ENCODE measurements at regions not wholly inside any gene's neighbourhood (a gene's known extent, or its start where the extent isn't known, plus 50 kb on each side); places are given as distances from the start of the nearest gene placed in this dataset.

GRCh38 chr20:19018881-19019280, 193.6 kb upstream of the SLC24A3 start:
- no peak for DNase-seq (ENCODE audit: insufficient read length, low spot score)
- no peak for FAIRE-seq
- no peak for TF ChIP-seq CTCF (IDR thresholded peaks at IDR 0.05; ENCODE audit: insufficient read depth, missing control alignments)

- TF ChIP-seq CTCF (IDR thresholded peaks at IDR 0.05; ENCODE audit: insufficient read depth, missing control alignments), result no peak
- no peak for FAIRE-seq
- no peak for DNase-seq (ENCODE audit: insufficient read length, low spot score)
Measured at GRCh38 chr20:19019734-19020364, 192.6 kb upstream of the SLC24A3 start.

- no peak for DNase-seq (ENCODE audit: insufficient read length, low spot score)
- TF ChIP-seq CTCF (IDR thresholded peaks at IDR 0.05; ENCODE audit: insufficient read depth, missing control alignments), result no peak
- FAIRE-seq, result no peak
Measured at GRCh38 chr20:19021406-19022117, 190.9 kb upstream of the SLC24A3 start.

GRCh38 chr20:19022118-19022575, 190.3 kb upstream of the SLC24A3 start:
- DNase-seq (ENCODE audit: insufficient read length, low spot score) (no peak), FAIRE-seq (no peak)
- TF ChIP-seq CTCF (IDR thresholded peaks at IDR 0.05; ENCODE audit: insufficient read depth, missing control alignments), result no peak

- FAIRE-seq (no peak), DNase-seq (ENCODE audit: insufficient read length, low spot score) (no peak)
- TF ChIP-seq CTCF (IDR thresholded peaks at IDR 0.05; ENCODE audit: insufficient read depth, missing control alignments), result no peak
Measured at GRCh38 chr20:19022791-19023448, 189.5 kb upstream of the SLC24A3 start.

GRCh38 chr20:19024296-19025035, 188.0 kb upstream of the SLC24A3 start:
- FAIRE-seq, result no peak
- DNase-seq (ENCODE audit: insufficient read length, low spot score), result no peak
- TF ChIP-seq CTCF (IDR thresholded peaks at IDR 0.05; ENCODE audit: insufficient read depth, missing control alignments), result no peak
